ENCODE measurements at regions not wholly inside any gene's neighbourhood (a gene's known extent, or its start where the extent isn't known, plus 50 kb on each side); places are given as distances from the start of the nearest gene placed in this dataset.

GRCh38 chr1:223031733-223032601 lies 111.1 kb downstream of the TLR5 start:
- DNase-seq (ENCODE audit: low read depth), result no peak
- no peak for TF ChIP-seq CTCF (conservative IDR thresholded peaks at IDR 0.05; ENCODE audit: low read depth, low read length)
- H3K4me3 ChIP-seq (ENCODE audit: low read depth, low read length), result no peak overlapping the region

- no peak overlapping the region for H3K4me3 ChIP-seq (ENCODE audit: low read depth, low read length)
- no peak for DNase-seq (ENCODE audit: low read depth)
- TF ChIP-seq CTCF (conservative IDR thresholded peaks at IDR 0.05; ENCODE audit: low read depth, low read length), result no peak
Observed at GRCh38 chr1:223033658-223034057, 109.4 kb downstream of the TLR5 start.

GRCh38 chr1:223034270-223034798 lies 108.7 kb downstream of the TLR5 start:
- H3K4me3 ChIP-seq (ENCODE audit: low read depth, low read length), result no peak overlapping the region
- no peak for DNase-seq (ENCODE audit: low read depth)
- no peak for TF ChIP-seq CTCF (conservative IDR thresholded peaks at IDR 0.05; ENCODE audit: low read depth, low read length)

- no peak for TF ChIP-seq CTCF (conservative IDR thresholded peaks at IDR 0.05; ENCODE audit: low read depth, low read length)
- DNase-seq (ENCODE audit: low read depth), result no peak
- H3K4me3 ChIP-seq (ENCODE audit: low read depth, low read length), result no peak overlapping the region
Observed at GRCh38 chr1:223035724-223036478, 107.1 kb downstream of the TLR5 start.

GRCh38 chr1:223036479-223036845 lies 106.6 kb downstream of the TLR5 start:
- no peak for TF ChIP-seq CTCF (conservative IDR thresholded peaks at IDR 0.05; ENCODE audit: low read depth, low read length)
- no peak for DNase-seq (ENCODE audit: low read depth)
- no peak overlapping the region for H3K4me3 ChIP-seq (ENCODE audit: low read depth, low read length)

GRCh38 chr1:223037845-223038244 lies 105.2 kb downstream of the TLR5 start:
- H3K4me3 ChIP-seq (ENCODE audit: low read depth, low read length), result no peak overlapping the region
- TF ChIP-seq CTCF (conservative IDR thresholded peaks at IDR 0.05; ENCODE audit: low read depth, low read length), result no peak
- DNase-seq (ENCODE audit: low read depth), result no peak
